GM23338 (cell line): ENCODE measurements at regions not wholly inside any gene's neighbourhood (a gene's known extent, or its start where the extent isn't known, plus 50 kb on each side); places are given as distances from the start of the nearest gene placed in this dataset.

Source experiments
- ATAC-seq: fragments of 200-7000 bp; cut with Tn5 transposase; 3 replicates; pipeline ENCODE4 v1.9.1; 2020
- DNase-seq: peaks from one replicate; pipeline ENCODE4 v3.0.0-alpha.2; 2015; ENCODE audit warnings: low spot score
- H2AFZ ChIP-seq: fragments of 200-600 bp; sonication (generic); 2 replicates; pipeline ENCODE4 v1.8.0; 2016; ENCODE audit warnings: antibody characterized with exemption, mild to moderate bottlenecking, moderate library complexity
- H3F3A ChIP-seq: fragments of 200-600 bp; sonication (generic); replicated peaks from 2 replicates; pipeline ENCODE4 v1.8.0; 2017; ENCODE audit warnings: antibody characterized with exemption, mixed run types, low read depth
- H3K27ac ChIP-seq: fragments of 200-600 bp; sonication (generic); 2 replicates; pipeline ENCODE4 v1.6.1; 2016; ENCODE audit warnings: low read depth
- H3K27me3 ChIP-seq: fragments of 200-600 bp; sonication (generic); 2 replicates; pipeline ENCODE4 v1.8.0; 2016; ENCODE audit warnings: mild to moderate bottlenecking, mixed run types, moderate library complexity; ENCODE audit not compliant: insufficient read depth
- H3K36me3 ChIP-seq: fragments of 200-600 bp; sonication (generic); 2 replicates; pipeline ENCODE4 v1.8.0; 2016; ENCODE audit warnings: mild to moderate bottlenecking; ENCODE audit not compliant: insufficient read depth
- H3K4me1 ChIP-seq: fragments of 200-600 bp; sonication (generic); 2 replicates; pipeline ENCODE4 v1.8.0; 2016; ENCODE audit warnings: mild to moderate bottlenecking, moderate library complexity; ENCODE audit not compliant: insufficient read depth
- H3K4me2 ChIP-seq: fragments of 200-600 bp; sonication (generic); 2 replicates; pipeline ENCODE4 v1.7.1; 2017; ENCODE audit warnings: mixed run types
- H3K4me3 ChIP-seq: fragments of 200-600 bp; sonication (generic); 2 replicates; pipeline ENCODE4 v1.6.1; 2016; ENCODE audit warnings: mixed run types
- H3K79me2 ChIP-seq: fragments of 200-600 bp; sonication (generic); replicated peaks from 2 replicates; pipeline ENCODE4 v1.8.0; 2017; ENCODE audit warnings: mild to moderate bottlenecking; ENCODE audit not compliant: insufficient read depth
- H3K9me2 ChIP-seq: fragments of 200-600 bp; sonication (generic); 2 replicates; pipeline ENCODE4 v1.8.0; 2017; ENCODE audit not compliant: insufficient read depth
- H4K20me1 ChIP-seq: fragments of 200-600 bp; sonication (generic); replicated peaks from 2 replicates; pipeline ENCODE4 v1.8.0; 2017; ENCODE audit warnings: mild to moderate bottlenecking; ENCODE audit not compliant: insufficient read depth
- H3K27ac Mint-ChIP-seq: 2 replicates; pipeline ENCODE4 v1.8.0; 2020; ENCODE audit warnings: inconsistent platforms, mild to moderate bottlenecking, moderate library complexity, mixed read lengths
- H3K27me3 Mint-ChIP-seq: 3 replicates; pipeline ENCODE4 v1.8.0; 2022; ENCODE audit warnings: low read depth, mild to moderate bottlenecking, moderate library complexity, mixed read lengths, inconsistent platforms; ENCODE audit not compliant: insufficient read depth, poor library complexity
- H3K36me3 Mint-ChIP-seq: 3 replicates; pipeline ENCODE4 v1.8.0; 2021; ENCODE audit warnings: low read depth, mild to moderate bottlenecking, inconsistent platforms, moderate library complexity, mixed read lengths
- H3K4me1 Mint-ChIP-seq: 3 replicates; pipeline ENCODE4 v1.8.0; 2020; ENCODE audit warnings: mild to moderate bottlenecking, inconsistent platforms, mixed read lengths
- H3K4me3 Mint-ChIP-seq: 3 replicates; pipeline ENCODE4 v1.8.0; 2021; ENCODE audit warnings: moderate library complexity, mild to moderate bottlenecking, inconsistent platforms, mixed read lengths
- H3K9me3 Mint-ChIP-seq: 3 replicates; pipeline ENCODE4 v1.8.0; 2020; ENCODE audit warnings: moderate library complexity, mild to moderate bottlenecking, inconsistent platforms, mixed read lengths
- EZH2 ChIP-seq: fragments of 200-600 bp; sonication (generic); IDR thresholded peaks from one replicate; pipeline ENCODE4 v1.8.0; 2017; ENCODE audit warnings: antibody characterized with exemption, mild to moderate bottlenecking, low read depth; ENCODE audit not compliant: unreplicated experiment
- EZH2phosphoT487 ChIP-seq: fragments of 200-600 bp; sonication (generic); IDR thresholded peaks from one replicate; pipeline ENCODE4 v1.8.1; 2018; ENCODE audit warnings: antibody characterized with exemption; ENCODE audit not compliant: unreplicated experiment
- JUNB ChIP-seq: IDR thresholded peaks from one replicate; pipeline ENCODE4 v1.6.1; 2016; ENCODE audit warnings: antibody characterized with exemption; ENCODE audit not compliant: unreplicated experiment
- NANOG ChIP-seq: IDR thresholded peaks from 2 replicates; pipeline ENCODE4 v1.6.1; 2016; ENCODE audit warnings: antibody characterized with exemption, borderline replicate concordance
- STAT1 ChIP-seq: IDR thresholded peaks from one replicate; pipeline ENCODE4 v1.6.1; 2016; ENCODE audit warnings: antibody characterized with exemption; ENCODE audit not compliant: unreplicated experiment
- ZNF114 ChIP-seq: fragments of 250-450 bp; sonication (Bioruptor Pico); IDR thresholded peaks from 2 replicates; pipeline ENCODE4 v1.5.0; 2020; ENCODE audit warnings: mild to moderate bottlenecking, moderate library complexity
- ZNF462 ChIP-seq: fragments of 250-450 bp; sonication (Bioruptor Pico); IDR thresholded peaks from 2 replicates; pipeline ENCODE4 v1.5.0; 2020; ENCODE audit warnings: mild to moderate bottlenecking, moderate library complexity
- TF ChIP-seq, protein P1 (sequence below): IDR thresholded peaks from one replicate; pipeline ENCODE4 v1.6.1; 2018; ENCODE audit warnings: antibody characterized with exemption; ENCODE audit not compliant: unreplicated experiment

DNA sequence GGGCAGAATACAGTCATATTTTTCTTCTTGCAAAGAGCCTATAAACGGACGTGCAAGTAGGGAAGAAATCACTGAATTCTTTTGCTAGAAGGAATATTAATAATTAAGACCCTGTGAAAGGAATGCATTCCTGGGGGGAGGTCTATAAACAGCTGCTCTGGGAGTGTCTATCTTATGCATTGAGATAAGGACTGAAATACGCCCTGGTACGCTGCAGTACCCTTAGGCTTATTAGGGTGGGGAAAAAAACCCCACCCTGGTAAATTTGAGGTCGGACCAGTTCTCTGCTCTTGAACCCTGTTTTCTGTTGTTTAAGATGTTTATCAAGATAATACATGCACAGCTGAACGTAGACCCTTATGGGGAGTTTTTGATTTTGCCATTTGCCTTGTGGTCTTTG is 100.0 kb upstream of the KBTBD8 start:
- Histone ChIP-seq H4K20me1 (no peaks in the 10 kb centered on the region), H3K4me3 (no peak overlapping the region), H3K36me3 (peaks cover 8% of the 10 kb centered on the region; the same call in 1 of the 2 replicates), H3K9me2 (no peaks in the 10 kb centered on the region; the same call in 1 of the 2 replicates), H2AFZ (no peak overlapping the region), H3K79me2 (no peaks in the 10 kb centered on the region), H3K4me1 (no peaks in the 10 kb centered on the region), H3K27me3 (no peaks in the 10 kb centered on the region), H3K27ac (no peak overlapping the region), H3F3A (no peaks in the 10 kb centered on the region), H3K4me2 (no peak overlapping the region)
- DNase-seq: no peak
- no peak overlapping the region for H3K4me3 Mint-ChIP-seq
- peaks cover 25% of the 10 kb centered on the region for H3K36me3 Mint-ChIP-seq
- TF ChIP-seq NANOG (no peak), STAT1 (no peak), JUNB (no peak), EZH2phosphoT487 (no peak), ZNF462 (CRISPR knock-in tag) (no peak), ZNF114 (CRISPR knock-in tag) (no peak), EZH2 (no peak)
- TF ChIP-seq, protein P1, sequence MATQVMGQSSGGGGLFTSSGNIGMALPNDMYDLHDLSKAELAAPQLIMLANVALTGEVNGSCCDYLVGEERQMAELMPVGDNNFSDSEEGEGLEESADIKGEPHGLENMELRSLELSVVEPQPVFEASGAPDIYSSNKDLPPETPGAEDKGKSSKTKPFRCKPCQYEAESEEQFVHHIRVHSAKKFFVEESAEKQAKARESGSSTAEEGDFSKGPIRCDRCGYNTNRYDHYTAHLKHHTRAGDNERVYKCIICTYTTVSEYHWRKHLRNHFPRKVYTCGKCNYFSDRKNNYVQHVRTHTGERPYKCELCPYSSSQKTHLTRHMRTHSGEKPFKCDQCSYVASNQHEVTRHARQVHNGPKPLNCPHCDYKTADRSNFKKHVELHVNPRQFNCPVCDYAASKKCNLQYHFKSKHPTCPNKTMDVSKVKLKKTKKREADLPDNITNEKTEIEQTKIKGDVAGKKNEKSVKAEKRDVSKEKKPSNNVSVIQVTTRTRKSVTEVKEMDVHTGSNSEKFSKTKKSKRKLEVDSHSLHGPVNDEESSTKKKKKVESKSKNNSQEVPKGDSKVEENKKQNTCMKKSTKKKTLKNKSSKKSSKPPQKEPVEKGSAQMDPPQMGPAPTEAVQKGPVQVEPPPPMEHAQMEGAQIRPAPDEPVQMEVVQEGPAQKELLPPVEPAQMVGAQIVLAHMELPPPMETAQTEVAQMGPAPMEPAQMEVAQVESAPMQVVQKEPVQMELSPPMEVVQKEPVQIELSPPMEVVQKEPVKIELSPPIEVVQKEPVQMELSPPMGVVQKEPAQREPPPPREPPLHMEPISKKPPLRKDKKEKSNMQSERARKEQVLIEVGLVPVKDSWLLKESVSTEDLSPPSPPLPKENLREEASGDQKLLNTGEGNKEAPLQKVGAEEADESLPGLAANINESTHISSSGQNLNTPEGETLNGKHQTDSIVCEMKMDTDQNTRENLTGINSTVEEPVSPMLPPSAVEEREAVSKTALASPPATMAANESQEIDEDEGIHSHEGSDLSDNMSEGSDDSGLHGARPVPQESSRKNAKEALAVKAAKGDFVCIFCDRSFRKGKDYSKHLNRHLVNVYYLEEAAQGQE: no peak
- peaks cover 4% of the 10 kb centered on the region for H3K27me3 Mint-ChIP-seq
- peaks cover 52% of the 10 kb centered on the region for H3K9me3 Mint-ChIP-seq
- no peaks in the 10 kb centered on the region for H3K4me1 Mint-ChIP-seq
- no peak overlapping the region for H3K27ac Mint-ChIP-seq
- no peak for ATAC-seq
